ENCODE measurements at regions not wholly inside any gene's neighbourhood (a gene's known extent, or its start where the extent isn't known, plus 50 kb on each side); places are given as distances from the start of the nearest gene placed in this dataset.
"Not testable (repeated sequence)": the region's sequence is repeated elsewhere in the genome, so short reads cannot be mapped to it uniquely, and the experiment has no call there.

DNA sequence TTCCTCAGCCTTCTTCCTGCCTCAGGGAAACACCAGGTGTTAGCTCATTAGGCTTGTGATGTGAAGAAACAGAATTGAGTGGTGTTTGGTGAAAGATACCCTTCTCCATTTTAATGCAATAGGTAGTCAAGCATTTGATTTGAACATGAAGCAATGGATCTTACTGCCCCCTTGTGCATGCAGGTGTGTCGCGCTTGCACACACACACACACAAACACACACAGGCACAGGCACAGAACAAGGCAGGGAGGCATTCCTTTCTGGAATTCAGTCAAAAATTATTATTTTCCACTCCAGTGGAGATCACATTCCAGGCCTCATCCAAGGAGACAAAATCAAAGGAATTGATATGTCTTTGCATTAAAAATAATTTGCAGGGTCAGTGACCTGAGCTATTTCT is 667.0 kb upstream of the MARCKS start:
- DNase-seq (ENCODE audit: low read depth in 2 of 2): no peak

DNA sequence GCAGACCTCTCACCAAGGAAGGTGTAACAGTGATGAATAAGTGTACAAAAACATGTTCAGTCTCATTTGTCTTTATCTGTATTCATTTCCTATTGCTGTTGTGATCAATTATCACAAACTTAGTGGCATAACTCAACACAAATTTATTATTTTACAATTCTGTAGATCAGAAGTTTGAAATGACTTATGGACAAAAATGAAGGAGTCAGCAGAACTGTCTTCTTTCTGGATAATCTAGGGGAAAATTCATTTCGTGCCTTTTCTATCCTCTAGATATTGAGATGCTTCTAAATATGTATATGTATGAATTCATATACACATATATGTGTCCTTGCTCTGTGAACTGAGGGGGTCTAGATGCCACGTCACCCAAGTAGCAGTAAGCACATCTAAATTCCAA is 663.1 kb upstream of the MARCKS start:
- DNase-seq (ENCODE audit: low read depth in 2 of 2): no peak

DNA sequence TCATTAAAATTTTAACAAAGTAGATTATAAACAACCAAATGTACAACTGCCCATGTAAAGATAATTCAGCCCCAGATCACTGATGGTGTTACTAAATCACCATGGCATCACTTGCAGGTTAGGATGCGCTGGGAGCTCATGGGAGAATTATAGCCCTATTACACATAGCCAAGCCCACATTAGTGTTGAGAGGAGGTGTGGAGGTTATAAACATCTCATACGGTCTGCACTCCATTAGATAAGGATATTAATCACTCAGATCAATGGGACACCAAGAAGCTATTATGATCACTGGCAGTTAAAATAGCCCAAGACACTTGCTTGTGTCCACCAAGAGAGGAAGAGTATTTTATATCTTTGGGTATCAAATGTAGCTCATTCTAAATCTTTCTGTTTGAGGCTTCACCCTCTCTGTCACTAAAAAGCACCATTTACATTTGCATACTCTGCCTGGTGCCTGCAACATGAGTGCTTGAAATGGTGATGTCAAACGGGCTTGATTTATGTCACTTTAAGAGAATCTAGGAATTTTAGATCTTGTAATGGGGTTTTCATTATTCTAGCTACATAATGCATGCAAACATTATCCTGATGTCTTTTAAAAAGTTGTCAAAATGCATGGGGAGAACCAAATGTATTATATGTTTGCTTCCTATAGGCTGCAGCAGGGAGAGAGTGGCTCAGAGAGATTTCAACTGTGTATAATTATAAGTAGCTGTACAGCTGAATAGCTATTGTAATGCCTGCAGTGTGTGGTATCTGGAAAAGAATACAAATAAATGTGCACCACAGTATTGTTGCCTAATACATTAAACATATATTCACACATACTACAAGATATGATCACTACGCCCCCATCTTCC is 654.1 kb upstream of the MARCKS start:
- DNase-seq (ENCODE audit: low read depth in 2 of 2): no peak

DNA sequence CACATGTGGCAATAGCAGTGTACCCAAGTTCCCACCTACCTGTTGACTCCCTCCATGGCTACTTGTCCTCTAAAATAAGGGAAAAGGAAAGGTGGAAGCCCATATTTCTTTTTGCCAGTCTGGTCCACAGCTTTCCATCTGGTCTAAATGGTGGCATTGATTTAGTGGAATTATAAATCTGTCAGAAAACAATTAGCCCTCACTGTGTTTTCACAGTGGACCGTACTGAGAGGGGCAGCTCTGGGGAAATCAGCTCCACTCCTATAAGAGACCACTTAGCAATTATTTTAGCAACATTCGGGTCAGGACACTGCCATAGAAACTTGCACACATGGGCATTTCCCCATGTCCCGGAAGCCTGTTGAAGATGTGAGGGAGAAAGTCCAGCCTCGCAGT is 653.4 kb upstream of the MARCKS start:
- DNase-seq (ENCODE audit: low read depth in 2 of 2): no peak

DNA sequence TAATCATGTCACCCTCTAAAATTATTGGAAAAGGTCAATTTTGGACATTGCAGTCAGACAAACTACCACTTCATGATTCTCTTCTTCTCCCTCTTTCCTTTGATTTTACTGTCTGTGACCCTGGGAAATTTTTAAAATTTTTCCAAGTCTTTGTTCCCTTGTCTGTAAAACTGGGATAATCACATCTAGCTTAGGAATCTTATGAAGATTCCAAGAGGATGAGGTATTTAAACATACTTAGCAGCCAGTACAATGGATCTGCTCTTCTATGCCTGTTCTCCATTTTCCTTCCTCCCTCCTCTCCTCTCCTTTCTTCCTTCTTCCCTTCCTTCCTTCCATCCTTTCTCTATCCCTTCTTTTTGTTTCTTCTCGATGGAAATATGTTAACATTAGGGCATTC is 651.6 kb upstream of the MARCKS start:
- no peak for DNase-seq (ENCODE audit: low read depth in 2 of 2)

DNA sequence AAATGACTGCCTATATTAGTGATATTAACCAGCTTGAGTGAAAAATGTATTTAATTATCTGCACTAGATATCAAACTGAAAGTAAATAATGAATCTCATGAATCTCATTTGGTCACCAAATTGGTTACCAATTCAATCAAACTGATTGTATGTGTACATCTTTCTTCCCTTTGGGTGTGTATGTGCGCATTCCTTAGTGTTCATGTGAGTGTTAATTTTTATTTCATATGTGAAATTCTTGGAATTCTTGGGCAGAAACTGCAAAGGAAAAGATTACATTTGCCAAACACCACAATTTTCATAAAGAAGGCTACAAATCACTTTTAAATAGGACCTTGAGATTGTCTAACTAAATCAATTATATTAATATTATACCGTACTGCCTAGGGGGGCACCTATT is 648.4 kb upstream of the MARCKS start:
- DNase-seq (ENCODE audit: low read depth in 2 of 2): no peak

DNA sequence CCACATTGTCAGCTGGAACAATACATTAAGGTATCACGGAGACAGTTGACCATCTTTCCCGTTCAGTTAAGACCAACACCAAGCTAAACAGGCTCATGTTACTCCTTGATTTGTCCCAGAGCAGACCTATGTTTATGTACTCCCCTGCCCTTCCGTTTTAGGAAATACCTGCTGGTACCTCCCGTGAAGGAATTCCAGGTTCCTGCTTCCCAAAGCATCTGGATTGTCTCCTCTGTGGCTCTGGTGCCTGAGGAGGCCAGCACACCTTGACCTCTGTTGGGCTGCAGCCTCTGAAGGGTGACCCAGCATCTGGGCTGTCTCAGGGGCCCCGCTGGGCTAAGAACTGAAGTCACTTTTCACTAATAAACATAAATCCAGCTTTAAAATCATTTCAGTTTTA is 647.8 kb upstream of the MARCKS start:
- DNase-seq (ENCODE audit: low read depth in 2 of 2): no peak

DNA sequence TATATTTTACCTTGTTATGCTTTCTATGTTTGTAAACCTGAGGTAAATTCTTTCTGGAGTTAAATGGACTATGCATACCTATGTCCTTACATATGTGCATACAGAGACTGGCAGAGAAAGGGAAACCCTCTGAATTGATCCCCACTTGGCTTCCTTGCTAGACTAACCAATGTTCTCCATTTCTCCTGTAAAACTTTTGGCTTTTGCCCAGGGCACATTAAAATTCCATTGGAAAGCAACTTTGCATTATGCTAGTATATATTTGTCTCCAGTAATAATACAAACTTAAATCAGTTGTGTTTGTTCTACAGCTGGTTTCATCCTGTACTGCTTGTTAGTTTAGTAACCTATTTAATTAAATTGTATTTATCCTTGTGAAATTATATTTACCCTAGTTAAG is 646.0 kb upstream of the MARCKS start:
- DNase-seq (ENCODE audit: low read depth in 2 of 2): no peak

DNA sequence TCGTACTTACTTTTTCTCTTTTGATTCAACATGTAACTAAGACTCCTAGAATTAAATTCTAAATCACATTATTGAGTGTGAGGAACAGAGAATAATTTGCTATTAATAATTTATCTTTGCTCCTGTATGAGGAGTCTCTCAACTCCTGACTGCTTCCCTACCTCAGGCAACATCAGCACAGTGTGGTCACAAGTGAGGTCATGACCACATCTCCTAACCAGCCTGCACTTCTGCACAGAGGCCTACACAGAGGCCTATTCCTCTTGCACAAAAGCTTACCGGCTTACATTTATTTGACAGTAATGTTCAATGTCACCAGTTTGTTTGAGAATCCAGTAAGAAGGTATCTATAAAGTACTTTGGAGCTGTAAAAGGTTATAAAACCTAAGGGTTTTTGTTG is 637.4 kb upstream of the MARCKS start:
- no peak for DNase-seq (ENCODE audit: low read depth in 2 of 2)

DNA sequence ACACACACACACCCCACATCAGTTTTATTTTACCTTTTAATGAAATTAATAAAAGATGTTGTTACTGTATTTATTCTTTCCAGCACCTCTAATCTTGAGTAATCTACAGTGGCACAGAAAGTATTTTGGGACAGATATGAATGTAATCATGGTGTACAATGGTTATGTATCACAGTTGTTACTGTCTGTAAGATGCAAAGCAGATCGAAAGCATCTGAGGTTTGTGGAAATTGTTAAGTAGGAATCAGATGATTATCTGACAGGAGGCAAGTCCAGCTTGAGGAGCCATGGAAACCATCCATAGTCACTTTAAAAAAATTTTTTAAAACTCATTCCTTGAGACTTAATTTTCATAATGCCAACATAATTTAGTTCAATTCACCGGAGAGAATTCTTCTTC is 636.3 kb upstream of the MARCKS start:
- no peak for DNase-seq (ENCODE audit: low read depth in 2 of 2)

DNA sequence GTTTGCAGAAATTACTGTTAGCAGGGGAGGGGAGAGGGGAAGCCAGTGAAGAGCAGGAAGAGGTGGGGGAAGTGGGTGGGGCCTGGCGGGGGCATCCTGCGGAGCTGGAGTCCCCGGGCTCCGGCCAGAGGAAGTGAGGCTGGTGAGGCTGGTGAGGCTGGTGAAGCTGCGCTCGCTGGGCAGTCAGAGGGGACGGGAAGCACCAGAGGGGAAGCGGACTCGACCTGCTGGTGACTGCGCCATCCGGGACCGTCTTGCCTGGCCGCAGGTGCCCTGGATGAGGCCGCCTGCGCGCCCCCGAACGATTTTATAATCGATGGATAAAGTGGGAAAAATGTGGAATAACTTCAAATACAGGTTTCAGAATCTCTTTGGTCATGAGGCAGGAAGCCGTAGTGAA is 635.3 kb upstream of the MARCKS start:
- DNase-seq (ENCODE audit: low read depth in 2 of 2): no peak

DNA sequence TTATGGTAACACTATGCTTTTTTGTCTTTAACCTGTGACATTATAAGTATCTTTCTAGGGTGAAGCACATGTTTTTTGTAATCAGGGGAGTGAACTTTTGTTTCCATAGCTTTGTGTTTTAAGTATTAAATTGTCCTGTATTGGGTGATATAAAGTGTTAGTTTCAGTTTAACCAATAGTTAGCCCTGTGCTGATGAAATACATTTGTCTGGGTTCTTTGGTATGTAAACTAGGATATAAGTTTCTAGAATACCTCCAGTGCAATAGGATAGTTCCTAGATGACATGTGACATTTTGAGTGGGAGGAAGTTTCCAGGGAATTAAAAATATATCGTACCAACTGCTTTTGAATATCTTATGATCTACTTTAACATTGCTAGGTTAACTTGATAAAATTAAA is 611.0 kb upstream of the MARCKS start:
- DNase-seq (ENCODE audit: low read depth in 2 of 2): no peak

DNA sequence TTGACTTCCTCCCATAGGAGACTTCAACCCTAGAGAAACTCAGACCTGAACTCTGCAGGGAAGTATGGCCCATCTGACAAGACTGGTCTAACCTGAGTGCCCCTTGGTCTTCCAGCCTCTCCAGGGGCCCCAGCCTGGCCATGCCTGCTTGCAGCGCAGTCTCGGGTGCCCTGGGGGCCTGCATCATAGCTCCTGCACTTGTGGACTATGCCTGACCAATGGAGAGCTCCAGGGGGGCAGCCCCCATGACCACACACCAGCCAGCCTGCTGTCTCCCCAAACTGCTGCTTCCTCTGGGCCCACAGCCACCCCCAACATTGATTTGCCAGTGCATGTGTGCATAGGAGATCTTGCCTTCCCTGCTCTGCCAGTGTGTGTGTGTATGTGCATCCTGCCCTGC is 608.6 kb upstream of the MARCKS start:
- no peak for DNase-seq (ENCODE audit: low read depth in 2 of 2)

DNA sequence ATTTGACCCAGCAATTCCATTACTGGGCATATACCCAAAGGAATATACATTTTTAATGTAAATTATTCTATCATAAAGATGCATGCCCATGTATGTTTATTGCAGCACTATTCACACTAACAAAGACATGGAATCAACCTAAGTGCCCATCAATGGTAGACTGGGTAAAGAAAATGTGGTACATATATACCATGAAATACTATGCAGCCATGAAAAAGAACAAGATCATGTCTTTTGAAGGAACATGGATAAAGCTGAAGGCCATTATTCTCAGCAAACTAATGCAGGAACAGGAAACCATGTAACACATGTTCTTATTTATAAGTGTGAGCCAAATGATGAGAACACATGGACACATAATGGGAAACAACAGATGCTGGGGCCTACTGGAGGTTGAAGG is 603.0 kb upstream of the MARCKS start:
- DNase-seq (ENCODE audit: low read depth in 2 of 2): not testable (repeated sequence)

DNA sequence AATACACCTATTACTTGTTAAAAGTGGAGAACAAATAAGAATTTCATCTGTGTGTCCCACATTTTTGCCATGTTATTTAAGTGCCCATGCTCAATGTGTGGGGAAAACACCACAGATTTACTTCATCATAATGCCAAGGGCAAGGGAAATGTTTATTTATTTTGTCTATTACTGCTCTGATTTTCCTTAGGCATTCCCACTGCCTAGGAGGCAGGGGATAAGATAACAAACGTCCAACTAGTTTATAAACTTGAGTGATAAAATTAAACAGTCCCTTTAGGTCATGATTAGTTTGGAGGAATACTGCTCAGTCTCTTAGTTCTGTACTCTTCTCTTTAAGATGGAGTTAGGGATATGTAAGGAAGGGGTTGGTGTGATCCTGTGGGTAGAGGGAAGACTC is 598.4 kb upstream of the MARCKS start:
- no peak for DNase-seq (ENCODE audit: low read depth in 2 of 2)

DNA sequence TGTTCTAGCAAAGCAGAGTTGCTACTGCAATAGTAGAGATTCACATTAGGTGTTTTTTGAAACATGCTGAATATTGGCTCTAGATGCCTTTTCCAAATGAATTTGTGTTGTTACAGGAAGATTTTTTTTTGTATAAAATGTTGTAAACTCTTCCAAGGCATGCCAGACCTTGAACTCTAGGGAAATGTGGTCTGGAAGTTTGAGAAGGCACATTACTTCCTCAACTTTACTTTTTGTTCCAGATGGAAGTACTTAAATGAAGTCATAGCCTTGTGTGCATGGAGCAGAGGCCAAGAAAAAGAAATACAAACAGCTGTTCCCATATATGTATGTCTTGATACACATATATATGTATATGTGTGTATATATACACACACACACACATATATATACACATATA is 585.7 kb upstream of the MARCKS start:
- DNase-seq (ENCODE audit: low read depth in 2 of 2): no peak

DNA sequence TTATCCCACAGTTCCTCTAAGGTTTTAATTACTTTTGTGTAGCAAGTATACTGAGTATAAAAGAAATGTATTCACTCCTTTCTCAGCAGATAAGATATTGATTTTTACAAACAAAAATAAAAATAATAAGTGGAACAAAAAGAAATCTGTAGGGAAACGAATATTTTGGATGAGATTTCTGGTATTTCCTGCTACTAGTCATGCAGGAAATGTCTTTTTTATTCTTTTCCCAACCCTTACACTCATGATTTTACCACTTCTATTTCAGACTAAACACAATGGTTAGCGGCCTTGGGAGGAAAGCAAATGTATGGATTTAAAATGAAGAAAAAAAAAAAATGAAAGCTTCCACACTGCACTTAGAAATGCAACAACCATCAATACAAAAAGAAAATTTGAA is 580.5 kb upstream of the MARCKS start:
- DNase-seq (ENCODE audit: low read depth in 2 of 2): no peak

DNA sequence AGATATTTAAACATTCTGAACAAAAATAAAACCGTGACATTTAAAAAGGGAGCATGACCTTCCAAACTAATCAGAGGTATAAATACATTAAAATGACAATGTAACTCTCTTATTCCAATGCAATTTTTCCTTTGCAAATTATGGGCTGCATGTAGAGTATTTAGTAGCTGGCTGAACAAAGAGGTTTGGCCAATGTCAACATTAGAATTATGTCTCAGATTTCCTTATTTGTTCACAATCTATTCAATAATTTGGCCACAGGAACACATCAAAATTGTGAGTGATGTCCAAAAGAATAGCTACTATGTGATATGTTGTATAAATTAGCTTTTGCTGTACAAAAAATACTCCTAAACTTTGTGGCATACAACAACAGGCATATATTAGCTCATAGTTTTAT is 580.0 kb upstream of the MARCKS start:
- no peak for DNase-seq (ENCODE audit: low read depth in 2 of 2)

DNA sequence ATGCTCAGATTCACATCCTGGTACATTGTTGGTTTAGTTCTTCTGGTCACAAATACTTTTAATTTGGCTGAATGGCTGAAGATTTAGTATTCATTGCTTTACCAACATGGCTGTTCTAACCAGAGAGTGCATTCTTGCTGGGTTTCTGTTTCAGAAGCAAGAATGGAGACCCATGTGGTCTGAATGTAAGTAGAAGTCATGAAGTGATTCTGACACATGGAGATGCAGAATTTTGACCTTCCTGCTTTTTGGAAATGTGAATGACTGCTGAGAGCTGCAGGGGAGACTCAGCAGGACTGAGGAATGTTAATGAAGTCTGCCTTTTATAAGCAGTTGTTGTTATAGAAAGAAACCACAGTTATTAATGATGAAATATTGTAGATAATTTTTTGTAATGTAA is 576.1 kb upstream of the MARCKS start:
- DNase-seq (ENCODE audit: low read depth in 2 of 2): no peak

DNA sequence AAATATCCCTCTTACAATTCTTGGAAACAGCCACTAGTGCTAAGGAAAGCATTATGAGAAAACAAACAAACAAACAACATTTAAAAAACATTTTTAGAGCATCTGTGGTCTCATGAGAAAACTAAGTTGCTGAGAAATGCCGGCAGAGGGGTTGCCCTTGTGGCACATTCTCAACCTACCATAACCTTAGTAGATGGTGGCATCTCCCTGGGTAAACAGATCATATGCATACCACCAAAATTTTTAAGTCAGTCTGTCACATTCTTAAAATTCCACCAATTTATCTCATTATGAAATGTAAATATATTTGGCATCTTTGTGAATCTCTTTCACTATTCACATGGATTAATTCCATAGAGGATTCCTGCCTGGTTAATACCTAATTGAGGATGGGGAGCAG is 575.7 kb upstream of the MARCKS start:
- DNase-seq (ENCODE audit: low read depth in 2 of 2): no peak

DNA sequence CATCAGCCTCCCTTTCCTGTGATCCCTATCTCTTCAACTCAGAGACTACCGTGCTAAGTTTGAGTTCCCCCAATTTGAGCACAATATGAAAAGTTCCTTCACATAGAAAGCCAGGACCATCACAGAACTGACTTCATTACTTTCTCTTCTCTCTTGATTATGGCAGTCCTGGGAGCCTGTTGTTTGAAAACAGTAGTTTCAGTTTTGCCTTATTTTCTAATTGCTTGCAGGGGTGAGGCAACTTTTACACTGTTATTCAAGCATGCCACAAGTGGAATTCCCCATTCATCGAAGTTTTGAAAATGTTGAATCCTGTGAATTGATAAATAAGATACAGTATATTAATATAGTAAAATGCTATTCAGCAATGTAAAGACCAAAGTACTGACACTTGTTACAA is 569.7 kb upstream of the MARCKS start:
- no peak for DNase-seq (ENCODE audit: low read depth in 2 of 2)

DNA sequence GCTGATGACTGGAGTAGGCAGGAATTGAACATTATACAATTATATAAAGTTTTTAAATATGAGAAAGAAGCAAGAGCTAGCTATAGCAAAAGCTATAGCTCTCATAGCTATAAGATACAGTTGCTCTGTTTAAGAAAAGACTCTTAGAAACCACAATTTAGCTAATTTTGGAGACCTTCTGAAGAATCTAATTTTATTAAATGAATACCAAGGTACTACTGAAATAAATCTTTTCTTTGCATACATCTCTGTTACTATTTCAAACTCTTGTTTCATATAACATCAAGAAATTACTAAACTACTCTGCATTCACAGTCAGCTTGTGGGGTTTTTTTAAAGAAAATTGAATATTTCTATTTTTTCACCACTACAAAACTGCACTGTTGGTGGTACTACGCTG is 568.7 kb upstream of the MARCKS start:
- DNase-seq (ENCODE audit: low read depth in 2 of 2): no peak

DNA sequence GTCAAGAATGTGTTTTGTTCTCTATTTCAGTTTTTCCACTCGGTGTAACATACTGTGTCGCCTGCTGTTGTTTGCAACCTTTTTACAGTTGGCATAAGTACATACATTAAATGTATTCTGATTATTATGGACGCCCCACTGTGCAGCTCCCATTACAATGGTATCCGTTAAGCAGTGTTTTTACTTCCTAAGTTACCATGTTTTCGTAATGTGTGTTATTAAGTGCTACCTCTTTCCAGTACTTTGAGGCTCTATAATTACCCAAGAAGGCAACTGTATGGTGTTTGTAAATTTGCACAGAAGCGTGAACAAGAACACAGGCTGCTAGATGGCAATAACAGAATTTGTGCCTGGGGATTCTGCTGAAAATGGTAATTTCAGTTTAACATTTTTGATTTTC is 568.0 kb upstream of the MARCKS start:
- DNase-seq (ENCODE audit: low read depth in 2 of 2): no peak

DNA sequence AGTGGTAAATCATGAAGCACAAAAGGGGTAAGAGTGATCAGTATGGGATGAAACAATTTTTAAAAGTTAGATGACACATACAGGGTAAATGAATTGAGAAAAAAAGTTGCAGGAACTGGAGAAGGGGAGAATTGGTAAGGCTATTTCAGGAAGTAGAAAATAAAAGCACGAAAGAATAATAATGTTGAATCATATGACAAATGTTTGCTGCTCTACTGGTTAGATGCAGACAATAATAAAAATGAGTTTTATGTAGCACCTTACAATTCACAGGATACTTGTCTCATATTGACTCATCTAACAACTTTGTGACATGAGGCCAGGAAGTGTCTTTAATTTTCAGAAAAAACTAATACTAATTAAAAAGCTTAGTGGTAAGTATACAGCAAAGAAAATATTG is 566.5 kb upstream of the MARCKS start:
- no peak for DNase-seq (ENCODE audit: low read depth in 2 of 2)

Data from stimulated activated CD4-positive, alpha-beta T cell treated with anti-CD3 and anti-CD28 coated beads, Interleukin-1b, Interleukin-23, amount 100 ng/mL, for 4 hours (primary cell).